HG02678 (cell line): ENCODE measurements at regions not wholly inside any gene's neighbourhood (a gene's known extent, or its start where the extent isn't known, plus 50 kb on each side); places are given as distances from the start of the nearest gene placed in this dataset.
"Not testable (repeated sequence)": the region's sequence is repeated elsewhere in the genome, so short reads cannot be mapped to it uniquely, and the experiment has no call there.

Experiments used
- ATAC-seq: cut with Tn5 transposase; IDR thresholded peaks from one replicate; pipeline ENCODE4 v1.9.1; 2021; ENCODE audit warnings: mild to moderate bottlenecking, moderate library complexity; ENCODE audit not compliant: unreplicated experiment

DNA sequence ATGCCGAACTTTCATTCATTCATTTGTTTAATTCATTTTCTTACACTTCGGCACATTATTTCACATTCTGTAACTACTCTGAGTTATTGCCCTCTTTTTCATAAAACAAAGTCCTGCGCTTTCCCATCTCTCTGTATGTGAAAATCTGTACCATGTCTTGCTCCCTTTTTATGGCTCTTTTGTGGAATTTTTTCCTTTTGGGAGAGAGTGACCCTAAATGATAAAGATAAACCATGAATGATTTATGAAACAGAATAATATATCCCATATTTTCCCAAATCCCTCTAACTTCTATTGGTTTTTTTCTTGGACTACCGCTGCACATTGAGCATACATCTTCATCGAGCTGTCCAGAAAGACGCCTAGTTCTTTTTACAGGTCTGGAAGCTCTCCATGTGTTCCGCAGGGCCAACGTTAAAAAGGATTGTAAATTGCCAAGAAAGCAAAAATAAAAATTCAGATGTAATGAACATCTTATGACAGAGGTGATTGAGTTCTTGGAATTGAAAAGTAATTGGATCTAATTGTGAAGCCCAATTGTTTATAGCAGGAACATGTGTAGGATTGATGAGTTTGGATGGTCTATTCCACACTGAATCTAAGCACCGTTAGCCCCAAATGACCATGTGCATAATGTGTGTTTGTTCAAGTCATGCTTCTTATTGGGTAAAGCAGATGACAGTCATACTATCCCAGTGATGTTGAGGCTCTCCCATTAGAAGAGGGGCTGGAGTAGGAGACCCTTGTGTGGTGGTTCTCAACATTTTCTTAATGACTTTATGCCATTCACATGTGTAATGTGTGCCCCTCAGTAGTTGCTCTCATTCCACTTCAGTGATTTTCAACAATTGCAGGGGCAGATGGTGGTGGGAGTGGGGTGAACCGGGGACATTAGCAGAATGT is 378.9 kb downstream of the DLEU7 start:
- no peak for ATAC-seq

DNA sequence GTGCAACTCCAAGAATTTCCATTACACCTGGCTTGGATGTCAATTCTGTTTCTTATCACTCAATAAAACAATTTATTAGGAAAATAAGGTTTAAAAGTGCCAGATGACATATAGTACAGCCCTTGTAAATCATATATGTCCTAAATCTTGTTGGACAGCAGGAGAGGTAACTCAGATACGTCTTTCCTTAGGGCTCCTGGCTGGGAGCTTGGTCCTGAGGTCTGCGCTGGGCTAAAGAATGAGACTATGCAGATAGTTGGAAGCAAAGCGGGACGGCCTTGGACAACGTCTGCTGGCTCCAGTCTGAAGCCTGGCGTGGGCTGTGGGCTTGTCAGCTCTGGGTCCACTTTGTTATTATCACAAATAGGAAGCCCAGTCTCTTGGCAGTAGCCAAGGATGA is 377.0 kb downstream of the DLEU7 start:
- ATAC-seq, result no peak

DNA sequence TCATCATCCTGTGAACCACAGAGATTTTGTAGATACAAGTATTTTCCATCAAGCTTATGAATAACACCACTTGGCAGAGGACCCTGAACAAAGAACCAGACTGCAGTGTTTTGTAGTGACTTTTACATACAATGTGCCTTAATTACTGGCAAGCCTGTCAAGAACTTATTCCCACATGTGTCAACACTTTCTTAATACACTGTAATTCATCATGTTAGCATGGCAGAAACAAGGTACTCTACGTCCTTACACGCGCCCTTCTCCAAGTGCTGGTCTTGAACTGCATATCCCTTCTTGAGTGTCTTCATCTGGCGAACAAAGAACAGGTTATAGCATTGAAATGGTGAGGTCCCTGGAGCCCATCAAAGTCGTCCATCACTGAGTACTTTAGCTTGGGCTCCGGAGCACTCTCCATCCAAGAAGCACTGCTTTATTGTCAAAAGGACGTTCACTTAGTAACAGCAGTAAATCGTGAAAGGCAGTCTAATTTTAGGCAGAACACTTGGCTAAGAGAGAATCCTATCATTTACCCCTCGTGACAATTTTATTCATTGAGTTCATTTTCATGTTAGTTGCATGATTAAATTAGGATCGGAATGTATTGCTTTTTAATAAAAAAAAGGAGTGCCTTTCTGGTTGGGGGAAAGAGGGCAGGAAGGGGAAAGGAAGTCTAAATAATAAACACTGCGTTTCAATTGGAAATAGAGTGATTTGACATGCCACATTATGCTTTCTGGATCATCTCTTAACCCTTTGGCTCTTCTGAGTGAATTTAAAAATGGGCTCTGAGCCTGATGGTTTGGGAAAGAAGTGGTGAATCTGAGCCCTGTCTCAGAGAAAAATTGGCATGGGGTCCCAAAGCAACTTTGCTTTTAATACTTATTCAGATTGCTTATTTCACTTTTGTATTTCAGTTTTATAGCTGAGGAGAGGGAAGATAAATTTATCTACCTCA is 376.1 kb downstream of the DLEU7 start:
- no peak for ATAC-seq

DNA sequence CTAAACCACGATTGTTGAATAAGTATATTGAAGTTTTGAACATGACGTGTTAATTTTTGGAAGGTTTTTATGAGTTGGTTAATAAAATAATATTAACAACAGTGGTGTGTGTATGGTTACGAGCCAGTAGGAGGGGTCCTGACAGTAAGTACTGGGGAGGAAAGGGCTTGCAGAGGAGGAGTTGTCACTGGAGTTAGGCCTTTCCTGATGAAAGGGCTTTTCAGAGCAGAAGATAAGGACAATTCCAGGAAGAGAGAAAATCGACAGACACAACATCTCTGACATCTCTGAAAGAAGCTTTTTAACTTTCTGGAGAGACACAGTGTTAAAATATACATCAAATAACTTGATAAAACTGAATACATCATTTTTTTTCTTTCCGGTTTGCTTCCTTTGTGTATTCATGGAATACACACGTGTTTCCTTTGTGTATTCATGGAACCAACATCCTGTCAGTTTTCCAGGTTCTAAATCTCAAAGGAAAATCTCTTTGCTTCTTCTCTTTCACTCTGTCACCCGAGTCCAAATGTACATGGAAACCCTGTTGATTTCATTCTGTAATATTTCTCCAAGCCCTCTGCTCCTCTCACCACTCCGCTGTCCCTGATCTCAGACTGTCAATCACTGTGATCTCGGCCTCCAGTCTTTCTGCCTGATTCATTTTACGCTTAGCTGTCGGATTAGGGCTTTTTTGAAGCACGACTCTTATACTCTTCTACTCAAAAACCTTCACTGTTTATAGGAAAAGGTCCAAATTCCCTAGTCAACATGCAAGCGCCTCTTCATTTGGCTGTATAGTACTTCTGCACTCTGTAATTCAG is 374.4 kb downstream of the DLEU7 start:
- no peak for ATAC-seq

DNA sequence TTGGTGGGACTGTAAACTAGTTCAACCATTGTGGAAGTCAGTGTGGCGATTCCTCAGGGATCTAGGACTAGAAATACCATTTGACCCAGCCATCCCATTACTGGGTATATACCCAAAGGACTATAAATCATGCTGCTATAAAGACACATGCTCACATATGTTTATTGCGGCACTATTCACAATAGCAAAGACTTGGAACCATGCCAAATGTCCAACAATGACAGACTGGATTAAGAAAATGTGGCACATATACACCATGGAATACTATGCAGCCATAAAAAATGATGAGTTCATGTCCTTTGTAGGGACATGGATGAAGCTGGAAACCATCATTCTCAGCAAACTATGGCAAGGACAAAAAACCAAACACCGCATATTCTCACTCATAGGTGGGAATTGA is 370.4 kb downstream of the DLEU7 start:
- ATAC-seq, result not testable (repeated sequence)

DNA sequence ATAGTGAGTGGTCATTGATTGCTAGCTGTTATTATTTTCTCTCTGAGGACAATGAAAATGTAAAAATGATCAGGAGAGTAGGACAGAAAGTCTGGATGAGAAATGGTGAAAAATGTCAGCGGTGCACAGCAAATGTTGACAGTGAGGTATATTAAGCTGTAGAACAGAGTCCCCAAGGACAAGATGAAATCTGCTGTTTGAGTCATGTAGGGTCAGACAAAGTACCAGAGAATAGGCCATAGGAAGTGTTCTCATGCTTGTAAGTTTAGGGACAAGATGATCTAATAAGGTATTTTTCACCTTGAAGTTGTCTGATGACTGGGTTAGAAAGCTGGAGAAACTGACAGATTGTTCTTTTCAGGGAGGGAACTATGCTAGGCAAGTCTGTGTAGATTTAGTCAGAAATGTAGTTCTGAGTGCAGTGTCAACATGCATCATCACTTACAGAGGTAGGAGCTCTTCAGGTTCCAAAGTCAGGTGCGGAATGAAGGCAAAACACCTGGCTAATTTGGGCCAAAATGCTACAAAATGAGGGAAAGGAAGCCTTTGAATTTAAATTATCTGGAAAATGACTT is 369.3 kb downstream of the DLEU7 start:
- no peak for ATAC-seq

DNA sequence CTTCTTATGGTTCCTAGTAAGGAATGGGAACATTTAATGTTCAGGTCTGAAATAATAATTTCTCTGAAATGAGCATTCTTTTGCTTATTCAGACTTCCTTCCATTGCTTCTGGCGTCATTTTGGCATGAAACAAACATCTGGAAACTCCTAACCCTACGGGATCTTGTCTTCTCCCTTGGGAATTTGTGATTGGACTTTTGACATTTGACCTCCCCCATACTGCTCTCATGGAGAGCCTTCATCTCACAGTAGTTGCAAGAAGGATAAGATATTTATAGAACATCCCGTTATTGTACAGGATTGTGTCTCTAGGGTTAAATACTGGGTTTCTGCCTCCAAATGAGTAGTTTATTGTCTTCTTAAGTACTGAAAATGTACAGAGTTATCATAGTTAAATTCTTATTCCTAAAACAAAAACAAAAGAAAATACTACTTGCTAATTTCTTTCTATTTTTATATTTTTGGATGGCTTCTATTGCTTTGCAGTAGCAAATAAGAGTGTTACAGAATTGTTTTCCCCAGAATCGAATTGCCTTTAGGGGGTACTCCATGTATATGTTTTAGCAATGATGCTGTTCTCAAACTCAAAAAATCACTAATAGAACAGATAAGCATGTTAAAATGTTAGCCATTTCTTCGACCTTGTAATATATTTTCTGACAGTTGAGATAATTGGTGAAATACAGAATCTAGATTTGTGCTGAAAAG is 366.8 kb downstream of the DLEU7 start:
- ATAC-seq, result no peak

DNA sequence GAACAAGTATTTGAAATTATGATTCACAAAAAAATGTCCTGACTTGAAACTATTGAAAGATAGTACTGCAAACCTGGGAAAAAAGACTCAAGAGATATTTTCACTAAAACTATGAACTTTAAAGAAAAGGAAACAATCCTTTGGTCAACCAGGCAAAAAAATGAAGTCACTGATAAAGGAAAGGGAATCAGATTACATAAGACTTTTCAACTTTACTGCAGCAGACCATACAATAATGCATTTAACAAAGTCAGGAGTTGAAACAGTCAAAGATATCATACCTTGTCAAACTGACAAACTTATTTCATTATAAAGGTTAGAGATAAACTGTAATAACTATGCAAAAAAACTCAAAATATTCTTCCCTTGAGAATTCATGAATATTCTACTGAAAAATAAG is 361.6 kb downstream of the DLEU7 start:
- no peak for ATAC-seq

DNA sequence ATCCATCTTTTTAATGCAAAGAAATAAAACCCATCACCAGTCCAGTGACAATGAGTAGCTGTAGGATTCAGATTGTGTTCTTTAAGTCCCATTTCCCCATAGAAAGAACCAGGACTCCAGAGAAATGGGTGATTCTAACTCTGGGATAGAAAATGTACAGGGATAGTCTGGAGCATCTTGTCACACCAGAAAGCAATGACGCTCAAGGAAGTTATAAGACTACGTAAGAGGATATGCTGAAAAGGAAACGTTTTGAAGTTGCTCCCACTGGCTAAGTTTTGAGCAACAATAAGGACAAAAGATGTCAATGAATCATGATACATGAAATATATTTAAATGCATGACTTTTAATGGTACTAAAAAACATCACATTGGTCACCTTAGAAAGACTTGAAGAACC is 360.1 kb downstream of the DLEU7 start:
- ATAC-seq, result no peak

DNA sequence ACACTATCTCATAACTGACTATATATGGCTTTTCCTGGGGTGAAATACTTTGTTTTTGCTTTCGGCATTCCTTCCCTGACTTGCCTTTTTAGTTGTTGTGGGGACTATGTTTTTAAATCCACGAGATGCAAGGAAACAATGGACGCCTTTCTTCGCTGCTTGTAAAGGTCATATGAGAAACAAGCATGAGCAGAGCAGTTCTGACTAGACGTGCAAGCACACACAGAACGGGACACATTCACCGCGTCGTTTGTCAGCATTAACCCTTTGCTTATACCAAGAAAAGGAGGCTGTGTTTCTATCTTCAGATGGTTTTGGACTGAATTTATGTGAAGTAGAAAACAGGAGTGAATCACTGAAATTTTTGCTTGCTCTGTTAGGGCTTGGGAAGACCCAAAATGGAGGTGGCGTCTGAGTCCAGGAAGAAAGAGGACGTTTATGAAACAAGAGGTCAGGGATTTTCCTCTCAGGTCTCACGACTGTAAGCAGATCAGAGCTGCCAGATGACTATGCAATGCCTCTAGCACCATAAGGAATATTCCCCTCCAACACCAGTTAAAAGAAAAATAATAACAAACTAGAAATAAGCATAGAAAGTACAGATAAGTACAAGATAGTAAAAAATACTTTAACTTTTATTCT is 358.9 kb downstream of the DLEU7 start:
- ATAC-seq, result no peak

DNA sequence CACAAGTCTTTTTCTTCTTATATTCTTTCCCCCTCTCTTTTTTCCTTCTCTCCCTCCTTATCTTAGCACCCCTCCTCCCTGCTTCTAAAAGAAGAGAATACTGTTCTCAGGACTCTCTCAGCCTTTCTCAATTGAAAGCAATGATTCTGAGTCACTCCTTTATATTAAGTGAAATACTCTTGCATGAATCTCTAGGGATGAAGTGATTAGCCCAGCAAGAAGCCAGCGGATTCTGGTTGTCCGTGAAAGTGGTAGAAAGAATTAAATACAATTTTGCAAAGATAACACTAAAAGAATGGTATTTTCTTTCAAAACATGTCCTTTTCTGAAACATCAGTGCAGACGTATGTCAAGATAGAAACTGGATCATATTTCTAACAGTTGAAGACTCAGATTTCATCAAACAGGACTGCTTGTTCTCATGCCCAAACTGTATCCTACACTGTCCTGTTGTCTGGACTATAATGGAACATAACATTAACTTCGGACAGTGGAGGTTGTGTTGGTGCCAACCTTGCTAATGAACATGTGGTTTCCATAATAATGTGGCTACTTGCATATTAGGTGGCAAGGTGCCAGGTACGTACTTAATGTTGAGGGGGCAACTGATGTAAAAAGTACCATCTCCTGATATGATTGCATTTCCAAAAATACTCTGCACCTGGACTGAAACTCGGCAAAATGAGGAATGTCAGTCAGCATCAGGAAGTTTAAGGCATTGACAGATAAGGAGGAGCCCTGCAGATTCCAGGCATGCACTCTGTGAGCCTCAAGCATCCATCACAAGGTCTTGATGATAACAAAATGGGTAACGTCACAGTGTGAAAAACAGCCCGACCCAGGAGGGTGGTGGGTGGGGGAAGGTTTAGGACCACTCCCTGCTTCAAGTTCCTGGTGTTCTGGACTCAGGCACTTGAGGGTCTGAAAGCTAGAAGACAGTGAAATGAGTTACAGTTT is 357.2 kb downstream of the DLEU7 start:
- no peak for ATAC-seq

DNA sequence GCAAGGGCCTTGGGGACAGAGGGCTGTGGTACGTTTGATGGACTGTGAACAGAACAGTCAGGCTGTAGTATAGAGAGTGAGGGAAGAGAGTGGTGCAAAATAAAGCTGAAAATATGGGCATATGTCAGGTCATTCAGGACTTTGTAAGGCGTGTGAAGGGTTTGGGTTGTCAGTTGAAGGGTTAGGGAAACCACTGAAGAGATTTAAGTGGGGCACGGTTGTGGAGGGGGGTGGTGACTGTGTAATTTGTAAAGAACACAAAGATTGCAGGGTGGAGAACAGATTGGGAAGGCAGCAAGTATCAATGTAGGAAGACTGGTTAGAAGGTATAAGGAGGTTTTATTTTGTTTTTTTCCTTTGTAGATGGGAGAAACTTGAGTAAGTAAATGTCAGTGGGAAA is 349.8 kb downstream of the DLEU7 start:
- ATAC-seq, result no peak

DNA sequence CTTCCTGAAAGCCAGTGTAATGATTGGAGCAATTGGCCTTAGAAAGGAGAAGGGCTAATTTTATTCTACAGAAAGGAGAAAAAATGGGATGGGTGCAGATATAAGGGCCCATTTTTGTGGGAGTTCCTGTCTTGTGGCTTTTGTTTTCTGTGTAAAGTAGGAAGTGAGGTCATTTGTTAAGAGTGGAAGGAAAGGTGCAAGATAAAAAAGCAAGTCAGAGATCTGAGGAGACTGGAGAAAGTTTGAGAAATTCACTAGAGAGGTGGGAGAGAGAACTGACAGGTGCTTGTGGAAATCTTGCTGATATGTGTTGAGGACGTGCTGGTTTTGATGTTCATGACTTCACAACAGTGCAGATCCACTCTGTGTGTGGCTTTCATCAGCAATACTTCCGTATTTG is 349.4 kb downstream of the DLEU7 start:
- no peak for ATAC-seq

DNA sequence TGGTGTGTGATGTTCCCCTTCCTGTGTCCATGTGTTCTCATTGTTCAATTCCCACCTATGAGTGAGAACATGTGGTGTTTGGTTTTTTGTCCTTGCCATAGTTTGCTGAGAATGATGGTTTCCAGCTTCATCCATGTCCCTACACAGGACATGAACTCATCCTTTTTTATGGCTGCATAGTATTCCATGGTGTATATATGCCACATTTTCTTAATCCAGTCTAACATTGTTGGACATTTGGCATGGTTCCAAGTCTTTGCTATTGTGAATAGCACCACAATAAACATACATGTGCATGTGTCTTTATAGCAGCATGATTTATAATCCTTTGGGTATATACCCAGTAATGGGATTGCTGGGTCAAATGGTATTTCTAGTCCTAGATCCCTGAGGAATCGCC is 340.3 kb downstream of the DLEU7 start:
- not testable (repeated sequence) for ATAC-seq

DNA sequence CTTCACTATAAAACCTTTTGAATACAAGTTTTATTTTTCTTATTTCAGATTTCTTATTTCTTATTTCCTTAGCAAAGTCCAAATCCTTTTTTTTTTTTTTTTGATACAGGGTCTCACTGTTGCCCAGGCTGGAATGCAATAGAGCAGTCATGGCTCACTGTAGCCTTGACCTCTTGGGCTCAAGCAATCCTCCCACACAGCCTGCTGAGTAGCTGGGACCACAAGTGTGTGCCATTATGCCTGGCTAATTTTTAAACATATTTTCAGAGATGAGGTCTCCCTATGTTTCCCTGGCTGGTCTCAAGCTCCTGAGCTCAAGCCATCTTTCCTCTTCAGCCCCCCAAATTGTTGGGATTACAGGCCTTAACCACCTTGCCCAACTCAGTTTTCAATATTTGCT is 334.3 kb downstream of the DLEU7 start:
- no peak for ATAC-seq

DNA sequence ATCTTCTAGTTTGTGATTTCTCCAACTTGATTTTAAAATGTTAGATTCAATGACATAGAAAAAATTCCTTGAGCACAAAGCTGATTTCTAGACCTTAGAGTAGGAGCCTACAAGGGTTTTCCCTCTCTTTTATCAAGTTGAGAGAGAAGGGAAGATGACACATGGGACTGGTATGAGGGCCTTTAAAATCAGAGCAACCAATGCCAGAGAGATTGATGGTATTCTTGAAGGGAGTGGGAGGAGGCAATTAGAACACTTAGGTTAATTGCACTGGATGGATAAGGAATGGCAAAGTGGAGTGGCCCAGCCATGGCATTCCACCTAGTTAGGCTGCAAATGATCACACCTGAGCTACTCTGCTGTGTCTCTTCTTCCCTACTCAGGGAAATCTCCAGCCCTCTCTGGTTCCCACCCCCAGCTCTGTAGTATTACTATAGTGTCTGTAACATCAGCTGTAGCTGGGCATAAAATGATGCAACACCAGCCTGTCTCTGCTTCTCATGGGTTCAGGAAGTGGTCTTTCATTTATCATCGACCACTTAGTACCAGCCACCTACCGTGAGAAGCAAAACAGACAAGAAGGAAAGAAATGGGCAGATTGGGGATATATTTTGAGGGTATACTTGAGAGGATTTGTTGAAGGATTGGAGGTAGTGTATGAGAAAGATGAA is 333.6 kb downstream of the DLEU7 start:
- ATAC-seq, result no peak

DNA sequence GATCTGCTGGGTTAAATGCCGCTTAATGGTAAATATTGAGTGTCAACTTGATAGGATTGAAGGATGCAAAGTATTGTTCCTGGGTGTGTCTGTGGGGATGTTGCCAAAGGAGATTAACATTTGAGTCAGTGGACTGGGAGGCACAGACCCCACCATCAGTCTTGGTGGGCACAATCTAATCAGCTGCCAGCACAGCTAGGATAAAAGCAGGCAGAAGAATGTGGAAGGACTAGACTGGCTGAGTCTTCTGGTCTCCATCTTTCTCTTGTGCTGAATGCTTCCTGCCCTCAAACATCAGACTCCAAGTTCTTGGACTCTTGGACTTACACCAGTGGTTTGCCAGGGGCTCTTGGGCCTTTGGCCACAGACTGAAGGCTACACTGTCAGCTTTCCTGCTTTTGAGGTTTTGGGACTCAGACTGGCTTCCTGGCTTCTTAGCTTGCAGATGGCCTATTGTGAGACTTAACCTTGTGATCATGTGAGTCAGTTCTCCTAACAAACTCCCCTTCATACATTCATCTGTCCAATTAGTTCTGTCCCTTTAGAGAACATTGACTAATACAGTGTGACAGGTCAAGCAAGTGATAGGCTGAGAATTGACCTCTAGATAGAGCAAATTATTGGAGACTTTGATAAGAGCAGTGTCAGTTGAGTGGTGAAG is 332.5 kb downstream of the DLEU7 start:
- not testable (repeated sequence) for ATAC-seq
